GM04503 (cell line): ENCODE measurements at regions not wholly inside any gene's neighbourhood (a gene's known extent, or its start where the extent isn't known, plus 50 kb on each side); places are given as distances from the start of the nearest gene placed in this dataset.
"Not testable (repeated sequence)": the region's sequence is repeated elsewhere in the genome, so short reads cannot be mapped to it uniquely, and the experiment has no call there.

Experiments
- DNase-seq: peaks from one replicate; pipeline ENCODE4 v3.0.0-alpha.2; 2012; ENCODE audit warnings: low read depth

DNA sequence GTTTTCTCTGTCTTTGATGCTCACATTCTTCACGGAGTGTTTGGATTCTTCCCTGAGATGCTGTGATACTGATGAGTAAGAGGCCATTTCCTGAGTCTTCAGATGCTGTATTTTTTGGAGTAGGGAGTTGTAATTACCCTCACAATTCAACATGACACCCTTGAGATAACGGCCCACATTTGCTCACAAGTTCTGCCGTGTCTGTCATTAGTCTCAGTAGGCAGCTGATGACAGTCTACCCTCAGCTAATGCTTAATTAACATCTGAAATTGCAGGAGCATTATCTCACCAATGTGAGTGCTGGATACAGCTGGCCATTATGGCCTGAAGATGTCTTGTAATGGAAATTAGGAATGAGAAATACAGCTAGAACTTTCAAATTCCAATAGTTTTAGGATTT, 307.1 kb upstream of the ADCY2 start:
- DNase-seq: no peak

DNA sequence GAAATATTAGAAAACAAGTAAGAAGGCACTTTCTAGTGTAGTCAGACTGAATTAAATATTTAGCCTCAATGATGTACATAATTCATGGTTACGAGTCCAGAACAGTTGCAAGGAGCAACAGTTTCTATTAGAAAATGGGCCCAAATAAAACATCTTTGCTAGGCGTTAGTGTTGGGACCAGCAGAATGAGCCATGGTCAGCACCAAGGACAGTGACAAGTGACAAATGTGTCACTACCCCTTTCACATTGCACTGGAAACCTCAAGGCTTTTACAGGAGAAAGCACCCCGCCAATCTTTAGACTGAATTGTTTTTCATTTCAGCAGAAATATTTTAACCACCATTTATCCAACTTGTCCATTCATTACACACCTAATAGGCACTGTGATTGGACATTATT, 301.3 kb upstream of the ADCY2 start:
- no peak for DNase-seq

DNA sequence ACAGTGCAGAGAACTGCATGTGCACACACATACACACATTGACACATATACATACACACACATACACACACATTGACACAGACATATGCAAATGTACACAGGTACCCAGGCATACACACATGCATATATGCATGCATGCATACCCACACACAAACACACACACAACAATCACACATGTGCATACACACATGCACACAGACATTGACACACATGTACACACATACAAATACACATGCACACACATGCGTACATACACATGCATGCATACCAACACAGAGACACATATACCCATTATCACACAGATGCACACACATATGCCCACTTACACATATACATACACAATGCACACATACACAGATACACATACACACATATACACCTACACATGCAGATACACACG, 299.6 kb upstream of the ADCY2 start:
- DNase-seq: no peak

DNA sequence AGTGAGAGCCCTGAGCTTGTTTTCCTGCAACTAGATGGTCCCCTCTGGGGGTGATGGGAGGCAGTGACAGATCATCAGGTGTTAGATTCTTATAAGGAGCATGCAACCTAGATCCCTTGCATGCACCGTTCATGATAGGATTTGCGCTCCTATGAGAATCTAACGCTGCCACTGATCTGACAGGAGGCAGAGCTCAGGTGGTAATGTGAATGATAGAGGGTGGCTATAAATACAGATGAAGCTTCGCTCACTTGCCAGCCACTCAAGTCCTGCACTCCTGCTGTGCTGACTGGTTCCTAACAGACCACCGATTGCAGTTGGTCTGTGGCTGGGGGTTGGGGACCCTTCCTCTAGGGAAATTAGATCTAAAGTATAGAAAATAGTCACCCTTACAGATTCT, 290.6 kb upstream of the ADCY2 start:
- DNase-seq: no peak

DNA sequence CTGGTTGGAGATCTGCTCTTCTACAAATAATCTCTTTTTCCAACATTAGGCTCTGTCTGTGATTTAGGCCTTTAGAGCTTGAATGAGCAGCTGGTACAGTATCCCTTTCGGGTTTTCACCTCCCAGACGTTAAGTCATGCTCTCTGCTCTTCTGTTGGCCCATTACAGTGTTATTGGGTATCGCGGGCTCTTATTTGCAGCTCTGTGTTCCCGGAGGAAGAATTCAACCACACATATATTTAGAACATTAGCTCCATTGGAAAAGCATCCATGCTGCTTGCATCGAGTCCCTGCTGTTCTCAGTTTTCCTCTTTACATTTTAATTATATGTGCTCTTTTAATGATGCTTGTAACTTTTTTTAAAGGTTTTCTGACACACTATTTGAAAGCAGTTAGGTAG, 278.0 kb upstream of the ADCY2 start:
- DNase-seq: no peak

DNA sequence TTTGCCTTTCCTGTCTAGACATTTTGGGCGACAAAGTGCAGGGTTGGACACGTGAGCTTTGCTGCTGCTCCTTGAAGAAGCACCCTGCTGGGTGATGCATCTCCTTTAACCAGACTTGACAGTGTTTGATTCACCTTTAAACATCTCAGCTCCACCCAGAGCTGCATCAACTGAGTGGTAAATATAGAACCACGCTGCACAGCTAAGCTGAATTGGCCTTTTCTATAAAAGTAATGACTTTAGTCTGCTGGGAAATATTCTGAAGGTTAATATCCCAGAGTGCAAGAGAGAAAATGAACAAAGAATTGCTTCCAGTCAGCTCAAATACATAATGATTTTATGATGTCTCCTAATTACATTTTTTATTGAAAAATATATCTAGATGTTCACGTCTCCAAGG, 264.3 kb upstream of the ADCY2 start:
- no peak for DNase-seq

DNA sequence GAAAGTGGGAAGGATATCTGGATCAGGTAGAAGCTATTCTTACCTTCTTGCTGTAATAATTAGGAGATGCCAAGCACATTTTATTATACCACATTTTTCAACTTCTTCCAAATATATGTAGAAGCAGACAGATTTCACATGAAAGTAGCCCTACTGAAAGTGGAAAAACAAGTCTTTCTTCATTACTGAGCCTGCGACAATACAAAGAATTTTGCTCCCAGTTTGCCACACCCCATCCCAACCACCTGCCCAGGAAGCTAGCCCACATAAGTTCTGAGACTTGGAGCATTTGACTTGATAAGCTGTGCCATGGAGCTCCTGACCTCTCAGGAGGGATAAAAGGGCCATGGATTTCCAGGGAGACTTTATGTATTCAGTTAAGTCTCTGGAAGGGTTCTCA, 249.1 kb upstream of the ADCY2 start:
- DNase-seq: no peak

DNA sequence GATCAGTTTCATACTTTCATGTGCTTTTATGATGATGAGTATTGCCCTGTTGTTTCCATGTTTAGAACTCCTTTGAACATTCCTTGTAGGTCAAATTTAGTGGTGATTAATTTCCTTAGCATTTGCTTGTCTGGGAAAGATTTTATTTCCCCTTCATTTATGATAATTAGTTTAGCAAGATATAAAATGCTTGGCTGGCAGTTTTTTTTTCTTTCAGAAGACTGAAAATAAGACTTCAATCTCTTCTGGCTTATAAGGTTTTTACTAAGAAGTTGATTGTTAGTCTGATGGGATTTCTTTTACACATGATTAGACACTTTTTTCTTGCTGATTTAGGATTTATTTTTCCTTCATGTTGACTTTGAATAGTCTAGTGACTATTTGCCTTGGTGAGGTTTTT, 238.9 kb upstream of the ADCY2 start:
- DNase-seq: no peak

DNA sequence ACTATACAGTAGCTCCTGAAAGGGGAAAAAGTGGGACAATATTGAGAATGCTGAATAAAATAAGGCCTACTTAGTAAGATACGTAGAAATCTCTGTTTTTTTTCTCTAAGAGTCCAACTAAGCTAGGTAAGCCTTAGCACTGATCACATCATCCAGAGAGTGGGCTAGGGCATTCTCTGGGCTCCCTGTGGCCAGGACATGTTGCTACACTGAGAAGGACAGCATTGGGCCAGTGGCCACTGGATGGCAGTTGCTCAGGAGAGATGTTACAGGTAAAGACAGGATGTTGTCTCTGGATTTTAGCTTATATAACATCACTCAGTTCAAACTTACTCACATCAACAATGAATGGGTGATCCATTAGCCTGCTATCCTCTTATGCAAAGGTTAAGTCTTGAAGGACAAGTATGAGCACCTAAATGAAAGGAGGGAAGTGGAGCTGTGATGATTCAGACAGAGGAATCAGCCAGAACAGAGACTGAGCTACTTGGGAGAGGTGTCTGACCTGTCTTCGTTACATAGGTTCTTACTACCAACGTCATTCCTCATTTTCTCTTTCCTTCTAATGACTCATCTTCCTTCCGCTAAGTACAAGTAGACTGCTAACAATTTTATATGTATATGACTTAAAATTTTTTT, 226.6 kb upstream of the ADCY2 start:
- no peak for DNase-seq

DNA sequence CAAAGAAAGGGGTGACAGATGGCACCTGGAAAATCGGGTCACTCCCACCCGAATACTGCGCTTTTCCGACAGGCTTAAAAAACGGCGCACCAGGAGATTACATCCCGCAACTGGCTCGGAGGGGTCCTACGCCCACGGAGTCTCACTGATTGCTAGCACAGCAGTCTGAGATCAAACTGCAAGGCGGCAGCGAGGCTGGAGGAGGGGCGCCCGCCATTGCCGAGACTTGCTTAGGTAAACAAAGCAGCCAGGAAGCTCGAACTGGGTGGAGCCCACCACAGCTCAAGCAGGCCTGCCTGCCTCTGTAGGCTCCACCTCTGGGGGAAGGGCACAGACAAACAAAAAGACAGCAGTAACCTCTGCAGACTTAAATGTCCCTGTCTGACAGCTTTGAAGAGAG, 225.2 kb upstream of the ADCY2 start:
- not testable (repeated sequence) for DNase-seq

DNA sequence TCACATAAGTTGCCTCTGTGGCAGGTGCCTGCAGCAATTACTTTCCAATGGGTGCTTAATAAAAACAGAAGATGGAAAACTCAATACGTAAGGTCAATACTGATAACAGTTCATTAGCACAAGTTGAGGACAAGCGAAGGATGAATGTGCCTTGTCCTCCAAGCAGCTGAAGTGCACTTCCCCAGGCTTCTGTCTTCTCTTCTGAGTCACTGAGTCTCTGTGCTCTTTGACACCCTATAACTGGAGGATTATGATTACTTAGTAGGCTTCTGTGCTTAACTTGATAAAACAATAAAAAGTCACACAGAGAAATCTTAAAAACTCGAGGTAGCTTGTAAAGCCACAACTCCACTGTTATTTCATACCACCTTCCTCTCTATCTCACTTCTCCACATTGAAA, 216.6 kb upstream of the ADCY2 start:
- no peak for DNase-seq

DNA sequence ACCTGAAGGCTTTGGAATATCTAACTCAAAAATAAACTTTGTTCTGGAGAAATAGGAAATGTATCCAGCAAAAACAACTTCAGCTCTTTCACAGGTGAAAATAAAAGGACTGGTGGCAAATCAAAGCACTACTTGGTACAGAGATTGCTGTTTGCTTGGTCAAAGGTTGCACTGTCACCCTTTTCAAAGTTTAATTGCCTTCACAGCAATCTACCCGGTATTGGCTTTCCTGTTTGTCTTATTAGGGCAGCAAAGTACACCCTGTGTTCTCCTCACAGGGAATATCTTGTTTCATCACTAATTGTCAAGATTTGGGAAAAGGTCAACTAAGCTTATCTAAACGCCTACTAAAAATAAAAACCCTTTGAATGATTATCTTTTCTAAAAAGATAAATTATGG, 214.1 kb upstream of the ADCY2 start:
- no peak for DNase-seq

DNA sequence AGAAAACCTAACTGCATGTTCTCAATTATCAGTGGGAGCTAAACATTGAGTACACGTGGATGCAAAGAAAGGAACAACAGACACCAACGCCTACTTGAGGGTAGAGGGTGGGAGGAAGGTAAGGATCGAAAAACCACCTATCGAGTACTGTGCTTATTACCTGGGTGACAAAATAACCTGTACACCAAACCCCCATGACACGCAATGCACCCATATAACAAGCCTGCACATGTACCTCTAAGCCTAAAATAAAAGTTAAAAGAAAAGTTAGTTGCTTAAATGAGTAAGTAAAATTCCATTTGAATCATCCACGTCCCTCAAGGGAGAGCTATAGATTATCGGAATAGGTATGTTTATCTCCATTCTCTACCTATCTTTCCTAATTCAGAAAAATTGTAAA, 210.2 kb upstream of the ADCY2 start:
- DNase-seq: no peak

DNA sequence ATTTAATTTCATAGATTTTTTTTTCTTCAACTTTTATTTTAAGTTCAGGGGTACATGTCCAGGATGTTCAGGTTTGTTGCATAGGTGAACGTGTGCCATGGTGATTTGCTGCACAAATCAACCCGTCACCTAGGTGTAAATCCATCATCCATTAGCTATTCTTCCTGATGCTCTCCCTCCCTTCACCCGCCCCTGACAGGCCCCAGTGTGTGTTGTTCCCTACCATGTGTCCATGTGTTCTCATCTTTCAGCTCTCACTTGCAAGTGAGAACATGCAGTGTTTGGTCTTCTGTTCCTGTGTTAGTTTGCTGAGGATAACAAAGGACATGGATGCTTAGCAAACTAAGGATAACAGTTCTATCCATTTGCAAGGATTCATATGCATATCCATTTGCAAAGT, 209.1 kb upstream of the ADCY2 start:
- DNase-seq: no peak

DNA sequence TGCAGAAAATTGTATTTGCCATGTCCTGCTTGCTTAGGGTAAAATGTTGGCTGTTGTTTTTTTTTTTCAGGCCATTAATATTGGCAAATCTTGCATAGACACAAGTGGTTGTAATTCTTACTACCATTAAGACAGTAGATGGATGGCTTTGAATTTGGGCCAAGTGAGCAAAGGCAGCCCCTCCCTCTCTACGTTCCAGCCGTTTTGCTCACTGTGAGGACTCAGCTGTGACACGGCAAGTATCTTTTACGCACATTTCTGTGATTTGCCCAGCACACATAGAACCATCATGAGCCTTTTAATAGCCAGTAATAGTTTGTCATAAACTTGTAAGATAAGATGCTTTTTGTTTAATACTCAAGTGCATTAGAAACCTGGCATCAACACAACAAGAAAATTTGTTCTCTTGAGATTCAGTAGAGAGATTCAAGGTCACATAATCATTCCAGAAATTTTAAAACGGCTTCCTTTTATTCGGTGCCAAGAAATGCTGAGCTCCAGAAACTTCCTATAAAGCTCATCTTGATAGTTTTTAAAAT, 205.2 kb upstream of the ADCY2 start:
- DNase-seq: no peak

DNA sequence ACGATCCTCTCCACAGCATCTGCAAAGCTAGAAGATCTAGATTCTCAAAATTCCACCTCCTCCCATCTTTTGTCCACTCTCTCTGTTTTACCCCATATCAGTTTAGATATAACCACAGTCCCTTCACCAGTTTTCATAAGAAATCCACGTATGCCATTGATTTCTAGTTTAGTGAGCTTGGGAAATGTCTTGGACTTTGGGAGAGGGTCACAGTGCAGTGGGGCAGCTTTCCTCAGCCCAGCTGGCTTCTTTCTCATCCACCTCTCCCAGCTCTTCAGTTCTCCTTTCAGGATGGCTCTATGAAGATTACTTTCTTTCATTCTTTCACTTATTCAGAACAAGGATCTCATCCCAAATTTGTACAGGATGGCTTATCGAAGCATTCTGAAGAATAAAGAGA, 203.9 kb upstream of the ADCY2 start:
- no peak for DNase-seq

DNA sequence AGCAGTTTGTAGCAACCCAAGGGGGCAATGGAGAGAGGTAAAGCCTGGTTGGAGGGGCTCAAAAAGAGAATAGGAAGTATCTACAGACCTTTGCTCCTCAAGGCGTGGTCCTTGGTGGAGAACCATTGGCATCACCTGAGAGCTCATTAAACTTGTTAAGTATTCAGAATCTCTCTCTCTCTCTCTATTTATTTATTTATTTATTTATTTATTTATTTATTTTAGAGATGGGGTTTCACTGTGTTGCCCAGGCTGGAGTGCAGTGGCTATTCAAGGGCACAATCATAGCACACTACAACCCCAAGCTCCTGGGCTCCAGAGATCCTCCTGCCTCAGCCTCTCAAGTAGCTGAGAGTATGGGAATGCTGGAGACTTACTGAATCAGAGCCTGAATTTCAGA, 193.1 kb upstream of the ADCY2 start:
- no peak for DNase-seq

DNA sequence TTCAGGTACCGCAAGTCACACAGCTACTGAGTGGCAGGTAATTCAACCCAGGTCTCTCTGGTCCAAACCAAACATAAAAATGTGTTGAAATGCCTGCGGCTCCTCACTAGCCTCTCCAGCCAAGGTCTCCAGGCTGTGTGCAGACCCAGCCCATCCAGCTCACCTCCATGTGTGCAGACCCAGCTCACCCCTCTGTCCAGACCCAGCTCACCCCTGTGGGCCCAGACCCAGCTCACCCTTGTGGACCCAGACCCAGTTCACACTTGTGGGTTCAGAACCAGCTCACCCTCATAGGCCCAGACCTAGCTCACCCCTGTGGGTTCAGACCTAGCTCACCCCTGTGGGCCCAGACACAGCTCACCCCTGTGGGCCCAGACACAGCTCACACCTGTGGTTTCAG, 188.0 kb upstream of the ADCY2 start:
- DNase-seq: no peak

DNA sequence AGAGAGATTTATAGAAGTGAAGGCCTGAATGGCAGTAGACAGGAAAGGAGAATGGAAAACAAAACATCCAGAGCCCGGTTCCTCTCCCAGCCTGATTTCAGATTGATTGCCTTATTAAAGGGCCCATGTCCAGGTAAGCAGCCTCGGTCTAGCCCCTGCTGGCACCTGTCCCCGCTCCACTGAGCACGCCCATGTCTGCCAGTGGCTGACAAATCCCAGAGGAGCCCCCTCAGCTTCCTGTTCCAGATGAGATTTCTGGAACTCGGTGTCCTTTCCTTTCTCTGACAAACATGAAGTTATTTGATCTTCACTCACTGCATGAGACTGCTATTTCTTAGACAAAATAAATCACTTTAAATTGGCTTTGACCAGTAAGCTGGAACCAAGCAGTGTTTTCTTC, 187.0 kb upstream of the ADCY2 start:
- no peak for DNase-seq

DNA sequence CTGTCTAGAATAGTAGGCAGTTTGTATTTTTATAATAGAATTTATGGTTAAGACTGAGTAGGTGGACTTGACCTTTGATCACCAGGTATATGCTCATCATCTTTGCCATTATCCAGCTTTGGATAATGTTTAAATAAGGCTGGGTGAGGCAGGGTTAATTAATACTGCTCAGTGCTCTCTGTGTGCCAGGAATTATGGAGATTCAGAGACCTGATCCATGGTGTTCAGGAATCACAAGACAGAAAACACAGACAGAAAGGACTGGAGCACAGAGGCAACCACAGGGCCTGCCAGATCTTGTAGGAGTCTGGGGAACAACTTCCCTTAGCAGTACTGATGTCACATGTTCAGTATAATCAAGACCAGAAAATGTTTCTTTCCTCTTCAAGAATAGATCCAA, 186.3 kb upstream of the ADCY2 start:
- DNase-seq: no peak

DNA sequence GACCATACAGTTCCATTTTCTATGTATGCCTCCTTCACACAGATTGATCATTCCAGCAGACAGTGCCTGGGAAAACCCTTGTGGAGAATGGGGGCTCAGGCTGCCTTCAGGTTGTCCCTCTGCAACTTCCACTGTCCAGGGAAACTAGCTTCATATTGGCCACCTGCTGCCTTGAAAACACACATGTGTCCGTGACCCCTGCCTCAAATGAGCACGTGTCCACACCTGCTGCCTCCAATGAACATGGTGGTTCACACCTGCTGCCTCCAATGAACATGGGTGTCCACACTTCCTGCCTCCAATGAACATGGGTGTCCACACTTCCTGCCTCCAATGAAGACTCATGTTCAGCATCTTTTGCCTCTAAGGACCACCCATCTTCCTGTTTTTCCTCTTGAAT, 185.4 kb upstream of the ADCY2 start:
- DNase-seq: no peak

DNA sequence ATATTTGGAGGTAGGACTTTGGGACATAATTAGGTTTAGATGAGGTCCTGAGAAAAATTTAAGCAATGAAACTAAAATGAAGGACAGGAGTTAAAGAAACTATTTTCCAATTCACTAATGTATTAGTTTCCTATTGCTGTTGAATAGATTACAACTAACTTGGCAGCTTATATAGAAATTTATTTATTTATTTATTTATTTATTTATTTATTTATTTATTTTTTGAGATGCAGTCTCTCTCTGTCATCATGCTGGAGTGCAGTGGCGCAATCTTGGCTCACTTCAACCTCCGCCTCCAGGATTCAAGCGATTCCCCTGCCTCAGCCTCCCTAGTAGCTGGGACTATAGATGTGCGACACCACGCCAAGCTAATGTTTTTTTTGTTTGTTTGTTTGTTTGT, 182.4 kb upstream of the ADCY2 start:
- no peak for DNase-seq

DNA sequence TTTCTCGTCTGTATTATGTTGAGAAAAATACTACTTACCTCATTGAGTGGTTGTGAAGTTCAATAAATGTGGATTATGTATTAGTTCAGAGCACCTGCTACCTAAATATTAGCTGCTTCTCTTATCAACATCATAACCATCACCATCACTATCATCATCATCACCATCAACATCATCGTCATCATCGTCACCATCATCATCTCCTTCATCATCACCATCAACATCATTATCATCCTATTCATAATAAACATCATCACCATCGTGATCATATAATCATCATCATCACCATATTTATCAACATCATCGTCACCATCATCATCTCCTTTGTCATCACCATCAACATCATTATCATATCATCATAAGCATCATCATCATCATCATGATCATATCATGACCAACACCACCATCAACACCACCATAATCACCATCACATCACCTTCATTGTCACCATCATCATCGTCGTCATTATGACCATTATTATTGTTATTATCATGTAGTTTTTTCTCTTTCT, 181.0 kb upstream of the ADCY2 start:
- no peak for DNase-seq

DNA sequence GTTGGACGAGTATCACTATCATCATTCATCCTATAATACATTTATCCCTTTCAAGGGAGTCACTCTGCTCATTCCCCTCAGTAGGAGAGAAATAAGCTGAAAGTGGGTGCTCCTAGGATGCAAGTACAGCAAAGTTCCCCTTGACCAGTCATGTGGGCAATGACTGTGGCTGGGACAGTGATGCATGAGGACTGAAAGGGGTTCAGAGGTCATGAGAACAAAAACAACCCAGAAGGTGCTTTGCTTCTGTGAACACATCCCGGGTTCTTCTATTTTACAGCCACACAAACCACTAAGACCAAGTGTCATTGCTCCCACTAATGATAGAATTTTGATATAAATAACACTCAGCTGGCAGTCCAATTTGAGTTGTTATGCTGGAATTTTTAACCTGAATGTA, 177.8 kb upstream of the ADCY2 start:
- no peak for DNase-seq

DNA sequence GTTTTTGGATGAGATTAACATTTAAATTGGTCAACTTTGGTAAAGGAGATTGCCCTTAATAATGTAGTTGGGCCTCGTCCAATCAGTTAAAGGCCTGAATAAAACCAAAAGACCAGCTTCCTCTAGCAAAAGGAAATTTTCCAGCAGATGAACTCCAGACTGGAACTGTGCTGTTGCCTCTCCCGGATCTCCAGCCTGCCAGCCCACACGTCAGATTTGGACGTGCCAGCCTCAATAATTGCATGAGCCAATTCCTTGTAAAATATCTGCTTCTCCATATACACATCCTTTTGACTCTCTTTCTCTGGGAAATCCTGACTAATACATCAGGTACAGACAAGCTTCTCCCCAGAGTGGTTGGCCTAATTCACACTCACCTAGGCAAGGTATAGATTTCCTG, 175.8 kb upstream of the ADCY2 start:
- DNase-seq: no peak
